HG02884 (cell line): ENCODE measurements at regions not wholly inside any gene's neighbourhood (a gene's known extent, or its start where the extent isn't known, plus 50 kb on each side); places are given as distances from the start of the nearest gene placed in this dataset.
"Not testable (repeated sequence)": the region's sequence is repeated elsewhere in the genome, so short reads cannot be mapped to it uniquely, and the experiment has no call there.

Source experiments
- ATAC-seq: cut with Tn5 transposase; IDR thresholded peaks from one replicate; pipeline ENCODE4 v1.9.1; 2021; ENCODE audit warnings: mild to moderate bottlenecking, moderate library complexity; ENCODE audit not compliant: unreplicated experiment

- ATAC-seq, result no peak
Observed at GRCh38 chr1:30572192-30572591, 151.2 kb downstream of the MATN1 start.

- no peak for ATAC-seq
Observed at GRCh38 chr1:30571380-30571779, 152.0 kb downstream of the MATN1 start.

GRCh38 chr1:30569384-30569783 is 154.0 kb downstream of the MATN1 start:
- no peak for ATAC-seq

- no peak for ATAC-seq
Observed at GRCh38 chr1:30562559-30562958, 160.8 kb downstream of the MATN1 start.

- ATAC-seq, result no peak
Observed at GRCh38 chr1:30551603-30552002, 171.8 kb downstream of the MATN1 start.

GRCh38 chr1:30550365-30551220 is 172.8 kb downstream of the MATN1 start:
- ATAC-seq, result no peak

- ATAC-seq, result not testable (repeated sequence)
Observed at GRCh38 chr1:30549872-30550271, 173.5 kb downstream of the MATN1 start.

- ATAC-seq, result no peak
Observed at GRCh38 chr1:30548294-30548693, 175.1 kb downstream of the MATN1 start.

GRCh38 chr1:30547326-30547725 is 176.1 kb downstream of the MATN1 start:
- ATAC-seq, result not testable (repeated sequence)

GRCh38 chr1:30545365-30545764 is 178.0 kb downstream of the MATN1 start:
- ATAC-seq, result no peak

GRCh38 chr1:30541721-30542485 is 181.5 kb downstream of the MATN1 start:
- ATAC-seq, result no peak

GRCh38 chr1:30540611-30541192 is 182.7 kb downstream of the MATN1 start:
- ATAC-seq, result no peak

GRCh38 chr1:30539884-30540283 is 183.5 kb downstream of the MATN1 start:
- ATAC-seq, result no peak

GRCh38 chr1:30538993-30539867 is 184.2 kb downstream of the MATN1 start:
- no peak for ATAC-seq

GRCh38 chr1:30538226-30538992 is 185.0 kb downstream of the MATN1 start:
- no peak for ATAC-seq

GRCh38 chr1:30537279-30537678 is 186.1 kb downstream of the MATN1 start:
- ATAC-seq, result no peak

GRCh38 chr1:30536530-30536929 is 186.9 kb downstream of the MATN1 start:
- ATAC-seq, result no peak

- no peak for ATAC-seq
Observed at GRCh38 chr1:30535595-30536325, 187.6 kb downstream of the MATN1 start.

- no peak for ATAC-seq
Observed at GRCh38 chr1:30534551-30534940, 188.8 kb downstream of the MATN1 start.
